Caco-2 (cell line): ENCODE measurements at regions not wholly inside any gene's neighbourhood (a gene's known extent, or its start where the extent isn't known, plus 50 kb on each side); places are given as distances from the start of the nearest gene placed in this dataset.
A peak's percentile ranks its signal among the peaks of the same experiment; 100 is the strongest.

ENCODE experiments used
- BruUV-seq: library from RNA; stranded (reverse); fragments of 400-500 nt; replicated peaks from 2 replicates; lab custom pipeline; 2021; lab: Mats Ljungman, UMichigan
- CTCF ChIA-PET: fragments of 300-600 bp; sonication (Branson Sonifier 250); formaldehyde crosslinking; loops from one replicate; lab custom pipeline; 2022; ENCODE audit warnings: antibody characterized with exemption; lab: Charles Lee
- POLR2A ChIA-PET: fragments of 300-600 bp; sonication (Branson Sonifier 250); formaldehyde crosslinking; loops from one replicate; lab custom pipeline; 2022; ENCODE audit warnings: antibody characterized with exemption; lab: Charles Lee
- DNase-seq, 2 experiments: peaks; one replicate each; pipeline versions ENCODE4 v3.0.0 to v3.0.0-alpha.2; 2020 to 2022
- H3K27me3 ChIP-seq: replicated peaks from 2 replicates; pipeline ENCODE4 v1.6.0; 2011; ENCODE audit warnings: low read length; ENCODE audit not compliant: control insufficient read depth, insufficient read depth
- H3K36me3 ChIP-seq: 2 replicates; pipeline ENCODE4 v1.5.1; 2011; ENCODE audit warnings: low read length; ENCODE audit not compliant: control insufficient read depth, insufficient read depth
- H3K4me1 ChIP-seq: fragments of 250-450 bp; sonication (Bioruptor Pico); 2 replicates; pipeline ENCODE4 v1.5.1; 2020; ENCODE audit warnings: mild to moderate bottlenecking
- H3K4me3 ChIP-seq: 2 replicates; pipeline ENCODE4 v1.5.1; 2011; ENCODE audit warnings: low read depth, mild to moderate bottlenecking, control low read depth, low read length
- H3K9me3 ChIP-seq: fragments of 250-450 bp; sonication (Bioruptor Pico); 2 replicates; pipeline ENCODE4 v1.5.1; 2020; ENCODE audit warnings: mild to moderate bottlenecking, moderate library complexity
- H3K27ac Mint-ChIP-seq: one replicate; pipeline ENCODE4 v1.8.0; 2022; ENCODE audit warnings: mixed read lengths; ENCODE audit not compliant: unreplicated experiment
- H3K27me3 Mint-ChIP-seq: one replicate; pipeline ENCODE4 v1.8.0; 2022; ENCODE audit warnings: mixed read lengths; ENCODE audit not compliant: insufficient read depth, unreplicated experiment
- H3K36me3 Mint-ChIP-seq: one replicate; pipeline ENCODE4 v1.8.0; 2022; ENCODE audit warnings: mild to moderate bottlenecking, mixed read lengths; ENCODE audit not compliant: insufficient read depth, unreplicated experiment
- H3K4me1 Mint-ChIP-seq: one replicate; pipeline ENCODE4 v1.8.0; 2022; ENCODE audit warnings: low read depth, mixed read lengths; ENCODE audit not compliant: unreplicated experiment
- H3K4me3 Mint-ChIP-seq: one replicate; pipeline ENCODE4 v1.8.0; 2022; ENCODE audit warnings: mild to moderate bottlenecking, moderate library complexity, mixed read lengths; ENCODE audit not compliant: unreplicated experiment
- H3K9me3 Mint-ChIP-seq: one replicate; pipeline ENCODE4 v1.8.0; 2022; ENCODE audit warnings: mixed read lengths; ENCODE audit not compliant: unreplicated experiment
- intact Hi-C: fragments of 100-400 bp; cut with micrococcal nuclease; formaldehyde crosslinking; loops from one replicate; pipeline ENCODE4 v1.10.0; 2022; ENCODE audit not compliant: unreplicated experiment
- TF ChIP-seq, protein P1 (sequence below), 2 experiments: fragments of 200-600 bp in 1 of 2; IDR thresholded peaks; 1 replicate in 1 of 2; 2 replicates in 1 of 2; pipeline versions ENCODE4 v1.5.1 to v1.8.0; 2011 to 2022; ENCODE audit warnings: antibody characterized with exemption in 1 of 2, control low read depth in 1 of 2, inconsistent platforms in 1 of 2, low read depth in 1 of 2, low read length in 1 of 2, mild to moderate bottlenecking in 1 of 2, moderate library complexity in 1 of 2; ENCODE audit not compliant: insufficient read depth in 1 of 2, severe bottlenecking in 1 of 2, unreplicated experiment in 1 of 2

DNA sequence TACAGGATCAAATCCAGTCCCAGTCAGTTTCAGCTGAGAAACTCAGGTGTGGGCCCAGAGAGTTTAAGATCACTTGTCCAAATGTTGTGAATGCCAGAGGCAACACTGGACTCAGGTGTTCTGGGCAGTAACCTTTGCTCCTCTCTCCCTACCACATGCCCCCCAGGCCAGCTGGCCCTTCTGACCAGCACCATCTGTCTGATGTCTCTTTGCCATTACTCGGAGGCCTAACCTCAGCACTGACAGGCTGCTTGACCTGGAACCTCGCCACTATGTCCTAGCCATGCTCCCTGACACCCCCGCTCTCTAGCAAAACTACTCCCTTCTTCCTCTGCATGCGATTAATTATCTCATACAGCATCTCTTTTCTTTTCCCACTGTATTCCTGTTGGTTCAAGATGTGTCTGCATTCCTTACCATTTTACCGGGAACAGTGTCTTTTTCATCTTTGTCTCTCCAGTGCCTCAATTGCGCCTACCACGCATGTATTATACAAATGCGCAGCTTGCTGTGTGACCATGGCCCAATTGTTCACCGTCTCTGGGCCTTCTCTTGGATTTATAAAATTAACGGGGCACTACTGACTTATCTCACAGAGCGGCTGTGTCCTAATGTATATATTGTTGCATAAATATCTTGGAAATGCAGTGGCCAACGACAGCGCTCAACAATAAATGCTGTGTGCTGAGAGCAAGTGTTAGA, 159.5 kb upstream of the IRF2BP2 start:
- Mint-ChIP-seq H3K4me3 (peak overlapping the region; percentile 11), H3K27ac (peak overlapping the region; percentile 74), H3K9me3 (no peaks in the 10 kb centered on the region), H3K27me3 (no peaks in the 10 kb centered on the region), H3K36me3 (no peaks in the 10 kb centered on the region), H3K4me1 (peaks cover 62% of the 10 kb centered on the region)
- H3K36me3 ChIP-seq: no peaks in the 10 kb centered on the region
- no peaks in the 10 kb centered on the region for H3K9me3 ChIP-seq
- H3K27me3 ChIP-seq: no peaks in the 10 kb centered on the region
- BruUV-seq: no TSS peak
- ChIA-PET CTCF (no interaction called here), POLR2A (no interaction called here)
- TF ChIP-seq, protein P1, sequence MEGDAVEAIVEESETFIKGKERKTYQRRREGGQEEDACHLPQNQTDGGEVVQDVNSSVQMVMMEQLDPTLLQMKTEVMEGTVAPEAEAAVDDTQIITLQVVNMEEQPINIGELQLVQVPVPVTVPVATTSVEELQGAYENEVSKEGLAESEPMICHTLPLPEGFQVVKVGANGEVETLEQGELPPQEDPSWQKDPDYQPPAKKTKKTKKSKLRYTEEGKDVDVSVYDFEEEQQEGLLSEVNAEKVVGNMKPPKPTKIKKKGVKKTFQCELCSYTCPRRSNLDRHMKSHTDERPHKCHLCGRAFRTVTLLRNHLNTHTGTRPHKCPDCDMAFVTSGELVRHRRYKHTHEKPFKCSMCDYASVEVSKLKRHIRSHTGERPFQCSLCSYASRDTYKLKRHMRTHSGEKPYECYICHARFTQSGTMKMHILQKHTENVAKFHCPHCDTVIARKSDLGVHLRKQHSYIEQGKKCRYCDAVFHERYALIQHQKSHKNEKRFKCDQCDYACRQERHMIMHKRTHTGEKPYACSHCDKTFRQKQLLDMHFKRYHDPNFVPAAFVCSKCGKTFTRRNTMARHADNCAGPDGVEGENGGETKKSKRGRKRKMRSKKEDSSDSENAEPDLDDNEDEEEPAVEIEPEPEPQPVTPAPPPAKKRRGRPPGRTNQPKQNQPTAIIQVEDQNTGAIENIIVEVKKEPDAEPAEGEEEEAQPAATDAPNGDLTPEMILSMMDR (IDR thresholded peaks at IDR 0.05; ENCODE audit: insufficient read depth in 1 of 2, low read depth in 1 of 2, low read length in 1 of 2, severe bottlenecking in 1 of 2, unreplicated experiment in 1 of 2): no peak
- H3K4me1 ChIP-seq: peaks cover 66% of the 10 kb centered on the region
- intact Hi-C loops: loop anchor here (2.0 kb wide), 1 partner anchor 19 kb away; no protein-coding TSS in a partner anchor
- no peak overlapping the region for H3K4me3 ChIP-seq
- DNase-seq: no peak

- Histone ChIP-seq H3K4me3 (no peak overlapping the region), H3K9me3 (no peaks in the 10 kb centered on the region), H3K4me1 (peaks cover 66% of the 10 kb centered on the region), H3K36me3 (no peaks in the 10 kb centered on the region), H3K27me3 (no peaks in the 10 kb centered on the region)
- no peaks in the 10 kb centered on the region for H3K36me3 Mint-ChIP-seq
- H3K4me1 Mint-ChIP-seq: peaks cover 62% of the 10 kb centered on the region
- no TSS peak for BruUV-seq
- peak in 1 of 2 experiments; percentile 68 for DNase-seq
- H3K9me3 Mint-ChIP-seq: no peaks in the 10 kb centered on the region
- peak overlapping the region; percentile 11 for H3K4me3 Mint-ChIP-seq
- peak overlapping the region; percentile 74 for H3K27ac Mint-ChIP-seq
- ChIA-PET CTCF (no interaction called here), POLR2A (no interaction called here)
- H3K27me3 Mint-ChIP-seq: no peaks in the 10 kb centered on the region
- TF ChIP-seq, protein P1 (IDR thresholded peaks at IDR 0.05; ENCODE audit: insufficient read depth in 1 of 2, low read depth in 1 of 2, low read length in 1 of 2, severe bottlenecking in 1 of 2, unreplicated experiment in 1 of 2): no peak
- intact Hi-C loops: loop anchor here (1.0 to 2.0 kb wide), 4 partner anchors 18 to 125 kb away; no protein-coding TSS in a partner anchor
These were observed 158.7 kb upstream of the IRF2BP2 start for GRCh38 chr1:234768569-234769283.

DNA sequence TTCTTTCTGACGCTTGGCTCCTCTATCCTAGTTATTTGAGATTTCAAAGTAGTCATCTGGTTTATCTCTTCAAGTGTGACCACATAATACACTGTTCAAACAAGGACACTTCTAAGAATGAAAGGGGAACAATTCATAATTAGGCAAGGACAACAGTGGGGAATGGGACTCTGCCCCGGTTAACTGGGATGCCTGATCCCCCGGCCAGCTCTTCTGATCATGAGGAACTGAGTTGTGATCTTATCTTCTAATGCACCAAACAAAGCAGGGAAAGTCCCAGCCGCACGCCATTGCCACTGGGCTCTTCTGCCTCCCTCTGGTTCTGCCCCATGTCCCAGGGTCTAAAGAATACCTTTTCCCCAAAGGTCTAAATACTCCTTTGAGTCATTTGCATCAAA, 158.2 kb upstream of the IRF2BP2 start:
- DNase-seq: peak in 1 of 2 experiments; percentile 53
- Histone ChIP-seq H3K27me3 (no peaks in the 10 kb centered on the region), H3K36me3 (no peaks in the 10 kb centered on the region), H3K4me1 (peaks cover 66% of the 10 kb centered on the region), H3K9me3 (no peaks in the 10 kb centered on the region), H3K4me3 (no peak overlapping the region)
- H3K9me3 Mint-ChIP-seq: no peaks in the 10 kb centered on the region
- no peaks in the 10 kb centered on the region for H3K27me3 Mint-ChIP-seq
- H3K27ac Mint-ChIP-seq: peak overlapping the region; percentile 74
- intact Hi-C loops: loop anchor here (1.0 to 2.0 kb wide), 4 partner anchors 17 to 125 kb away; no protein-coding TSS in a partner anchor
- peak overlapping the region; percentile 11 for H3K4me3 Mint-ChIP-seq
- TF ChIP-seq, protein P1 (IDR thresholded peaks at IDR 0.05; ENCODE audit: insufficient read depth in 1 of 2, low read depth in 1 of 2, low read length in 1 of 2, severe bottlenecking in 1 of 2, unreplicated experiment in 1 of 2): no peak
- ChIA-PET POLR2A (interaction anchor here (0.7 to 1.0 kb wide), 3 partner anchors 22 to 157 kb away, joined by 3 read pairs; no protein-coding TSS in a partner anchor), CTCF (interaction anchor here (0.6 kb wide), 2 partner anchors 23 to 272 kb away, joined by 3 to 4 read pairs; no protein-coding TSS in a partner anchor)
- peaks cover 61% of the 10 kb centered on the region for H3K4me1 Mint-ChIP-seq
- no TSS peak for BruUV-seq
- no peaks in the 10 kb centered on the region for H3K36me3 Mint-ChIP-seq
